ENCODE measurements at regions not wholly inside any gene's neighbourhood (a gene's known extent, or its start where the extent isn't known, plus 50 kb on each side); places are given as distances from the start of the nearest gene placed in this dataset.
"Not testable (repeated sequence)": the region's sequence is repeated elsewhere in the genome, so short reads cannot be mapped to it uniquely, and the experiment has no call there.

GRCh38 chr15:34520566-34520965 is 62.9 kb downstream of the GOLGA8B start:
- Histone ChIP-seq H3F3A (ENCODE audit: insufficient read depth, low read depth) (no peaks in the 10 kb centered on the region), H3K79me2 (ENCODE audit: low read depth) (no peaks in the 10 kb centered on the region), H2AFZ (no peak overlapping the region), H3K36me3 (ENCODE audit: low read depth) (no peaks in the 10 kb centered on the region), H3K9me2 (ENCODE audit: insufficient read depth) (no peaks in the 10 kb centered on the region), H3K4me2 (no peak overlapping the region), H3K4me3 (no peak overlapping the region), H3K9me3 (ENCODE audit: insufficient read depth, low read depth) (no peaks in the 10 kb centered on the region), H3K27me3 (ENCODE audit: insufficient read depth, low read depth) (no peaks in the 10 kb centered on the region), H3K27ac (no peak overlapping the region), H3K4me1 (replicated peaks; ENCODE audit: insufficient read depth) (no peaks in the 10 kb centered on the region), H4K20me1 (ENCODE audit: insufficient read depth) (no peaks in the 10 kb centered on the region)
- DNase-seq = no peak
- ChIA-PET CTCF (no interaction called here), POLR2A (ENCODE audit: unreplicated experiment) (no interaction called here)
- intact Hi-C loops (cut with micrococcal nuclease; ENCODE audit: unreplicated experiment) = no loop called here
- TF ChIP-seq CTCF (conservative IDR thresholded peaks at IDR 0.05) (no peak), EZH2 (IDR thresholded peaks at IDR 0.05; ENCODE audit: low read depth) (no peak)
- BruUV-seq (replicated peaks) = no TSS peak

GRCh38 chr15:34520010-34520409 is 63.4 kb downstream of the GOLGA8B start:
- DNase-seq; H4K20me1 ChIP-seq (ENCODE audit: insufficient read depth); H3K9me2 ChIP-seq (ENCODE audit: insufficient read depth); H3K27me3 ChIP-seq (ENCODE audit: insufficient read depth, low read depth); BruUV-seq (replicated peaks); CTCF ChIA-PET; H3K4me3 ChIP-seq; H3K79me2 ChIP-seq (ENCODE audit: low read depth); intact Hi-C loops (cut with micrococcal nuclease; ENCODE audit: unreplicated experiment); H2AFZ ChIP-seq; POLR2A ChIA-PET (ENCODE audit: unreplicated experiment); H3K4me2 ChIP-seq; H3F3A ChIP-seq (ENCODE audit: insufficient read depth, low read depth); H3K4me1 ChIP-seq (replicated peaks; ENCODE audit: insufficient read depth); H3K36me3 ChIP-seq (ENCODE audit: low read depth); H3K27ac ChIP-seq; H3K9me3 ChIP-seq (ENCODE audit: insufficient read depth, low read depth): not testable (repeated sequence)

DNA sequence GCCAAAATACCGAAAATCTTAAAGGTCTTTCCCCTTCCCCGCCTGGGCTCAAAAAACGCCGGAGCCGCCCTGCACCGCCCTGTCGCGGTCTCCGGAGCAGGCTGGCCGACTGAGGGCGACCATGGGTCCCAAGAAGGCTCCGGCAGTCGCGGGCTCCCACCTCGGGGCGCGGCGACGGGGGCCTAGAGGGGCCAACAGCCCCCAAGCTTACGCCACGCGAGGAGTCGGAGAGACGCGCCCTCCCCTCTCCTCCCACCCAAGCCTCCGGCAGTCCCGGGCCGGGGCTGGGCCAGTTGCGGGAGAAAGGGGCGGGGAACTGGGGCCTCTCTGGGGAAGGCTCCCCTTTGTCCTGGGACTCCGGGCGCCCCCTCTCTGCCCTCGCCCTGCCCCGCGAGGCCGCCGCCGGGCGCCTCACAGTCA is 69.2 kb downstream of the GOLGA8B start:
- Histone ChIP-seq H3K79me2 (ENCODE audit: low read depth) (no peaks in the 10 kb centered on the region), H2AFZ (peak overlapping the region; percentile 80), H3K4me1 (replicated peaks; ENCODE audit: insufficient read depth) (no peaks in the 10 kb centered on the region), H3F3A (ENCODE audit: insufficient read depth, low read depth) (no peaks in the 10 kb centered on the region), H3K4me3 (peak overlapping the region; percentile 64), H3K27me3 (ENCODE audit: insufficient read depth, low read depth) (peaks cover 15% of the 10 kb centered on the region; the same call in 1 of the 2 replicates), H3K9me2 (ENCODE audit: insufficient read depth) (no peaks in the 10 kb centered on the region), H3K9me3 (ENCODE audit: insufficient read depth, low read depth) (no peaks in the 10 kb centered on the region), H3K4me2 (peak overlapping the region; percentile 85), H4K20me1 (ENCODE audit: insufficient read depth) (no peaks in the 10 kb centered on the region), H3K36me3 (ENCODE audit: low read depth) (no peaks in the 10 kb centered on the region), H3K27ac (no peak overlapping the region)
- ChIA-PET POLR2A (ENCODE audit: unreplicated experiment) (no interaction called here), CTCF (no interaction called here)
- BruUV-seq (replicated peaks) = no TSS peak
- TF ChIP-seq EZH2 (IDR thresholded peaks at IDR 0.05; ENCODE audit: low read depth) = peak; percentile 11; the same call in 1 of the 2 replicates
- no peak for TF ChIP-seq CTCF (conservative IDR thresholded peaks at IDR 0.05)
- intact Hi-C loops (cut with micrococcal nuclease; ENCODE audit: unreplicated experiment) = no loop called here
- DNase-seq = peak in 1 of 2 experiments; percentile 34

DNA sequence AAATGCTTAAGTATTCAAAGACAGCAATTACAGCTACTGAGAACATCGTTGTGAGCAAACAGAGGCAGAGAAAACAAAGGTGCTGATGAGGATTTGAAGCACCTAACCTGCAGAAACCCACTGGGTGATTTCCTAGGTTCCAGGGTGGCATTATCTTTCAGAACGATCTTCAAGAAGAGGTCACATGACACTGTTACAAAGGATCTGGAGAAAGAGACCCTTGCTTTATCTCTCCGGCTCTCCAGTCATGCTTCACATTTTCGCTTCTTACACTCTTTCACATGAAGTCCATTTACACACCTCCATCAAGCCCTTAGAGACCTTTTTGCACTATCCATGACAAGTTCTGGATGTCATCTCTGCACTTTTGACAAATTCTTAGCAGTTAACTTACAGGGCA is 70.8 kb downstream of the GOLGA8B start:
- BruUV-seq (replicated peaks) = no TSS peak

More for the DNA sequence above, 70.8 kb downstream of the GOLGA8B start:
- ChIA-PET POLR2A (ENCODE audit: unreplicated experiment) (no interaction called here), CTCF (no interaction called here)
- no peak for DNase-seq
- Histone ChIP-seq H3F3A (ENCODE audit: insufficient read depth, low read depth) (no peaks in the 10 kb centered on the region), H3K4me3 (no peak overlapping the region), H4K20me1 (ENCODE audit: insufficient read depth) (no peaks in the 10 kb centered on the region), H3K79me2 (ENCODE audit: low read depth) (no peaks in the 10 kb centered on the region), H3K4me1 (replicated peaks; ENCODE audit: insufficient read depth) (no peaks in the 10 kb centered on the region), H3K36me3 (ENCODE audit: low read depth) (no peaks in the 10 kb centered on the region), H3K9me2 (ENCODE audit: insufficient read depth) (no peaks in the 10 kb centered on the region), H3K27me3 (ENCODE audit: insufficient read depth, low read depth) (peaks cover 15% of the 10 kb centered on the region; the same call in 1 of the 2 replicates), H3K4me2 (no peak overlapping the region), H3K9me3 (ENCODE audit: insufficient read depth, low read depth) (no peaks in the 10 kb centered on the region), H3K27ac (no peak overlapping the region), H2AFZ (no peak overlapping the region)
- intact Hi-C loops (cut with micrococcal nuclease; ENCODE audit: unreplicated experiment) = no loop called here
- TF ChIP-seq CTCF (conservative IDR thresholded peaks at IDR 0.05) (no peak), EZH2 (IDR thresholded peaks at IDR 0.05; ENCODE audit: low read depth) (no peak)
